ENCODE measurements at regions not wholly inside any gene's neighbourhood (a gene's known extent, or its start where the extent isn't known, plus 50 kb on each side); places are given as distances from the start of the nearest gene placed in this dataset.

DNA sequence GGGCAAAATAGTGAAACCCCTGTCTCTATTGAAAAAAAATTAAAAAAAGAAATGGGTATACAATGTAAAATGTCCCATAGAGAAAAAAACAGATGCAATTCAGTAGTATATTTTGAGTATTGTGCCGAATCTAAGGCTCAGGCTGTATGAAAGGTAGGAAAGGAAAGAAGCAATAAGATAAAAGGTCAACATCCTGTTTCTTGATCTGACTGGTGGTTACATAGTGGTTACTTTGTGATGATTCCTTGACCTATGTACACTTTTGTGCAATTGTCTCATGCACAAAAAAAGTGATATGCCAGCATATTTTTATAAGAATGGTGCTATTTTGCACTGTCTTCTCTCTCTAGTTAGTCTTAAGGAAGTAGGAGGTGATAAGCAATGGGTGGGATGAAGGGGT lies 1333.7 kb upstream of the TMEFF2 start:
- H3K4me1 ChIP-seq (ENCODE audit: control insufficient read depth in 1 of 2, insufficient read depth in 2 of 2, low read length in 2 of 2): no peaks in the 10 kb centered on the region
- H3K79me2 ChIP-seq (ENCODE audit: insufficient read depth, low read length): no peaks in the 10 kb centered on the region
- no peak overlapping the region for H3K9ac ChIP-seq (ENCODE audit: low read length)
- H3K4me2 ChIP-seq (ENCODE audit: low read length): no peak overlapping the region
- H3K9me2 ChIP-seq (ENCODE audit: insufficient read depth): no peaks in the 10 kb centered on the region
- H3K4me3 ChIP-seq (replicated peaks in 1 of 2; ENCODE audit: low read depth in 1 of 2, low read length in 2 of 2): no peak overlapping the region
- no peak overlapping the region for H2AFZ ChIP-seq (ENCODE audit: low read depth, low read length, poor library complexity, severe bottlenecking)
- DNase-seq (ENCODE audit: low read depth, low spot score): no peak
- no peaks in the 10 kb centered on the region for H3K27me3 ChIP-seq (ENCODE audit: insufficient read depth, low read length)
- CTCF ChIA-PET: no interaction called here
- no TSS peak for BruUV-seq (replicated peaks)
- RAD21 ChIA-PET (ENCODE audit: low non-redundant PET in 1 of 2, low total read pairs in 2 of 2, uncharacterized antibody in 2 of 2, unreplicated experiment in 2 of 2): no interaction called here
- ATAC-seq: no peak
- intact Hi-C loops (cut with micrococcal nuclease): no loop called here
- TF ChIP-seq CEBPB (IDR thresholded peaks at IDR 0.05; ENCODE audit: low read depth) (no peak), SRF (IDR thresholded peaks at IDR 0.05; ENCODE audit: low read depth) (no peak), TCF7L2 (IDR thresholded peaks at IDR 0.05; ENCODE audit: borderline replicate concordance, extremely low read depth, insufficient read depth, insufficient read length) (no peak)
- no peaks in the 10 kb centered on the region for H3K36me3 ChIP-seq (ENCODE audit: control insufficient read depth in 1 of 2, insufficient read depth in 2 of 2, low read length in 2 of 2)
- no peaks in the 10 kb centered on the region for H4K20me1 ChIP-seq (ENCODE audit: insufficient read depth)
- H3K9me3 ChIP-seq (ENCODE audit: control insufficient read depth in 1 of 2, insufficient read depth in 1 of 2, low read depth in 1 of 2, low read length in 2 of 2): no peaks in the 10 kb centered on the region
- POLR2A ChIA-PET: no interaction called here
- H3K27ac ChIP-seq (ENCODE audit: low read depth, low read length): no peak overlapping the region

DNA sequence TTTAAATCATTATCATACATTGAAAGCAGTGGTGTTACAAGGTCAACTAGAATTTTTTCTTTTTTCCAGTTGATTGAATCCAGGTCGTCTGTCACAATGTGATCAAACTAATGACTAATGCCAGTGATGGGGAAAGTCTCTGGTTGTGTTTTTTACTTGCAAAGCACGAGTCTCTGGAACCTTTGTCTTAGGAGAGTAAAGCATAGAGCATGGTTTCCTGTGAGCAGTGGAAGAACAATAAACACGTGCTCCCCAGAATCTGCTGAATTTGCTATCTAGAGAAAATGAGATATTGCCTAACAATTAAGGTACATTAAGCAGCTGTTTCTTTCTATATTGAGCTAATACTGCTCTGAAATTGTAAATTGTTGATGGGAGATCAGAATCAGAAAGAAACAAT lies 1332.4 kb upstream of the TMEFF2 start:
- Histone ChIP-seq H3K9me3 (ENCODE audit: control insufficient read depth in 1 of 2, insufficient read depth in 1 of 2, low read depth in 1 of 2, low read length in 2 of 2) (no peaks in the 10 kb centered on the region), H2AFZ (ENCODE audit: low read depth, low read length, poor library complexity, severe bottlenecking) (no peak overlapping the region), H3K36me3 (ENCODE audit: control insufficient read depth in 1 of 2, insufficient read depth in 2 of 2, low read length in 2 of 2) (no peaks in the 10 kb centered on the region), H4K20me1 (ENCODE audit: insufficient read depth) (no peaks in the 10 kb centered on the region), H3K4me2 (ENCODE audit: low read length) (no peak overlapping the region), H3K27ac (ENCODE audit: low read depth, low read length) (no peak overlapping the region), H3K4me1 (ENCODE audit: control insufficient read depth in 1 of 2, insufficient read depth in 2 of 2, low read length in 2 of 2) (no peaks in the 10 kb centered on the region), H3K27me3 (ENCODE audit: insufficient read depth, low read length) (no peaks in the 10 kb centered on the region), H3K4me3 (replicated peaks in 1 of 2; ENCODE audit: low read depth in 1 of 2, low read length in 2 of 2) (no peak overlapping the region), H3K9me2 (ENCODE audit: insufficient read depth) (no peaks in the 10 kb centered on the region), H3K9ac (ENCODE audit: low read length) (no peak overlapping the region), H3K79me2 (ENCODE audit: insufficient read depth, low read length) (no peaks in the 10 kb centered on the region)
- DNase-seq (ENCODE audit: low read depth, low spot score) (no peak), ATAC-seq (no peak)
- no TSS peak for BruUV-seq (replicated peaks)
- CTCF ChIA-PET: no interaction called here
- intact Hi-C loops (cut with micrococcal nuclease): no loop called here
- TF ChIP-seq SRF (IDR thresholded peaks at IDR 0.05; ENCODE audit: low read depth): no peak
- no peak for TF ChIP-seq CBX3 (IDR thresholded peaks at IDR 0.05; ENCODE audit: low read depth)
- no peak for TF ChIP-seq EGR1 (IDR thresholded peaks at IDR 0.05; ENCODE audit: low read depth)
- no peak for TF ChIP-seq YY1 (IDR thresholded peaks at IDR 0.05; ENCODE audit: extremely low read depth, insufficient replicate concordance, low read depth, low read length)
- no peak for TF ChIP-seq TCF7L2 (IDR thresholded peaks at IDR 0.05; ENCODE audit: borderline replicate concordance, extremely low read depth, insufficient read depth, insufficient read length)
- no peak for TF ChIP-seq SIN3A (IDR thresholded peaks at IDR 0.05; ENCODE audit: low read depth)
- TF ChIP-seq JUND (IDR thresholded peaks at IDR 0.05): no peak
- RAD21 ChIA-PET (ENCODE audit: low non-redundant PET in 1 of 2, low total read pairs in 2 of 2, uncharacterized antibody in 2 of 2, unreplicated experiment in 2 of 2): no interaction called here
- POLR2A ChIA-PET: no interaction called here

Data from HCT116 (cell line).